ENCODE measurements at regions not wholly inside any gene's neighbourhood (a gene's known extent, or its start where the extent isn't known, plus 50 kb on each side); places are given as distances from the start of the nearest gene placed in this dataset.
"Not testable (repeated sequence)": the region's sequence is repeated elsewhere in the genome, so short reads cannot be mapped to it uniquely, and the experiment has no call there.

GRCh38 chr2:160550048-160550447 is 56.4 kb upstream of the RBMS1 start:
- no peak for DNase-seq

DNA sequence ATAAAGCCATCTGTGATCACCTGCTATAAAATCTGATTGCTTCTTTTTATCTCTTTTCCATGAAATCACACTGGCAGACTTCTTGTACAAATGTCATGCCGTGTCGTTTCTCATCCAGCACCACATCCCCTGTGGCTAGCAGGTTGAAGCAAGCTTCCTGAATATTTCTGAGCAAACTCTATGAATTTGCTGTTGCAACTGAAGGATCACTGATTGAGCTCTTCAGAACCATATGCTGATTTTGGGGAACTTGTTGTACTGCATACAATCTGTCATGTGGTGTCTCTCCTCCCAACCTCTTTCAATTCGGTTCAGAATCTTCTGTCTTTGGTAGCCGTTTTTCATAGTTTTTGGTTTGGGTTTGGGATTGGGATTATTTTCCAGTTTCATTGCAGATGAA is 57.7 kb upstream of the RBMS1 start:
- DNase-seq, result no peak

DNA sequence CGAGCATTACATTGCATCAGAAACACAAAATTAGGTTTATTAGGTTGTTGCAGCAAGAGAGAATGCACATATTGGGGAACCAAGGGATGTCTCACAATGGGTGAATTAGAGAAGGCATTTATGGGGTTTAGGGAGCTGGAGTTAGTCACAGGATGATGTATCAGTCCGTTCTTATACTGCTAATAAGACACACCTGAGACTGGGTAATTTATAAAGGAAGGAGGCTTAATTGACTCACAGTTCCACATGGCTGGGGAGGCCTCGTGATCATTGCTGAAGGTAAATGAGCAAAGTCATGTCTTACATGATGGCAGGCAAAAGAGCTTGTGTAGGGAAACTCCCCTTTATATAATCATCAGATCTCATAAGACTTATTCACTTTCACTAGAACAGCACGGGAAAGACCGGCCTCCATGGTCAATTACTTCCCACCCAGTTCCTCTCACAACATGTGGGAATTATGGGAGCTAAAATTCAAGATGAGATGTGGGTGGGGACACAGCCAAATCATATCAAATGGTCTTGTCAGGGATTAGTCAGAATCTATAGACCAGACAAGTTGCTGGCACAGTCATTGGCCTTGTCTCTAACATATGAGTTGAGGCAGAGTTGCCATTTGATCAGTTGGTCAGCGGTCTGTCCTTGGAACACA is 61.9 kb upstream of the RBMS1 start:
- no peak for DNase-seq

DNA sequence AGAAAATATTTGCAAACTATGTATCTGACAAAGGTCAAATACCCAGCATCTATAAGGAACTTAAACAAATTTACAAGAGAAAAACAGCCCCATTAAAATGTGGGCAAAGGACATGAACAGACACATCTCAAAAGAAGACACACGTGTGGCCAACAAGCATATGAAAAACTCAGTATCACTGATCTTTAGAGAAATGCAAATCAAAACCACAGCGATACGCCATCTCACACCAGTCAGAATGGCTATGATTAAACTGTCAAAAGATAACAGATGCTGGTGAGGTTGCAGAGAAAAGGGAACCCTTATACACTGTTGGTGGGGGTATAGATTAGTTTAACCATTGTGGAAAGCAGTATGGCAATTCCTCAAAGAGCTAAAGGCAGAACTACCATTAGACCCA is 64.3 kb upstream of the RBMS1 start:
- DNase-seq, result no peak

DNA sequence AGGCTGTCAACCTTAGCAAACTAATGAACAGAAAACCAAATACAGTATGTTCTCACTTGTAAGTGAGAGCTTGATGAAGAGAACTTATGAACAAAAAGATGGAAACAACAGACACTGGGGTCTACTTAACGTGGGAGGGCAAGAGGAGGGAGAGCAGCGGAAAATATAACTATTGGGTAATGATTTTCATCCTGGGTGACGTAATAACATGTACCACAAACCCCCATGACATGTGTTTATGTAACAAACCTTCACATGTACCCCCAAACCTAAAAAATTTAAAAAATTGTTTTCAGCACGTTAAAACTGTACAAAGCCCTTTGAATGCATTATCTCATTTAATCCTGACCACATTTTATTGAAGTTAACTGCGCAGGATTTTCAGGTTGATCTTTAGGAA is 64.9 kb upstream of the RBMS1 start:
- no peak for DNase-seq

DNA sequence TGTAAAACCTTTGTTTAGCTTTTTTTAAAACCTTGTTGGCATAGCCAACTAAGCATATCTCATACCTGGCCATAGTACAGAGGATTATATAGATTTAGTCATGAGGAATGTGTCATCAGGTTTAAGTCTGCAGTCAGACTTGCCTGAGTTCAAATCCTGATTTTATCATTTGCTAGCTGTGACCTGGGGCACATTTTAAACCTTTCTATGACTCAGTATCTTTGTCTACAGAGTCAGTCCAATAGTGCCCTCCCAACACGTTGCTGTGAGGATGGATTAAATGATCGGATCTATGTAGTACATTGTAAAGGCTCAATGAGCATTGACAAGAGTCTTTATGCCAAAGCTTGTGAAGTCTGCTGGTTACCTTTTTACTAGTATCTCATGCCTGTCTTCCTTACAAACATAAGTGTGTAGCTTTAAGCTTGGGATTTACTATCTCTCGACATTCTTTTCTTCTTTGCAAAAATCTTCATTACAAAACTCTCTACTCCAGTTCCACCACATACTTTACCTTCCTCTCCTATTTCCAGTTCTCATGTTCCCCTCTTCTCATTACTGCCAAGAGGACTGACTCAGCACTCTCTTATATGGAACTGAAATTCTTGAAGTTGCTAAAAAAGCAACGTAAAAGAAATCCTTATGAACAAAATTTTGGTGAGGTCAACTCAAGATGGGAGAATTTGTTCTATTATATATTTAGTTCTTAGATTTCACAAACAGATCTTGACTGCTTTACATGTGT is 68.1 kb upstream of the RBMS1 start:
- no peak for DNase-seq

DNA sequence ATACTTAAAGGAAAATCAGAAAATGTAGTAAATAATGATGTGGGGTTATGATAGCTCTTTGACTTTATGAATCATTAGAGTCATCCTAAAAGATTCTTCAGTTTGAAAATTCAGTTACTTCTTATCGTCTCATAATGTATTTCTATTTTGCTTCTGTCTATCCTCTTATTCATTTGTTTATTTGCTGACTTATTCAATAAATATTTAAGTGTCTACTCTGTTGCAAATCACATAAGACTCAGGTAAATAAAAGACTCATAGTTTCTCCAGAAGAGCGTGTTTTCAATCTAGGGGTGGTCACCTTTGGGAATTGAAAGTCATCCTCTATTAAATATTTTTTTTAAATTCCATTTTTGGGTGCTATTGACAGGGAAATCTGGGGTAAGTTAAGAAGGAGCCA is 69.1 kb upstream of the RBMS1 start:
- DNase-seq, result no peak

- DNase-seq, result no peak
Observed at GRCh38 chr2:160564591-160564990, 71.0 kb upstream of the RBMS1 start.

DNA sequence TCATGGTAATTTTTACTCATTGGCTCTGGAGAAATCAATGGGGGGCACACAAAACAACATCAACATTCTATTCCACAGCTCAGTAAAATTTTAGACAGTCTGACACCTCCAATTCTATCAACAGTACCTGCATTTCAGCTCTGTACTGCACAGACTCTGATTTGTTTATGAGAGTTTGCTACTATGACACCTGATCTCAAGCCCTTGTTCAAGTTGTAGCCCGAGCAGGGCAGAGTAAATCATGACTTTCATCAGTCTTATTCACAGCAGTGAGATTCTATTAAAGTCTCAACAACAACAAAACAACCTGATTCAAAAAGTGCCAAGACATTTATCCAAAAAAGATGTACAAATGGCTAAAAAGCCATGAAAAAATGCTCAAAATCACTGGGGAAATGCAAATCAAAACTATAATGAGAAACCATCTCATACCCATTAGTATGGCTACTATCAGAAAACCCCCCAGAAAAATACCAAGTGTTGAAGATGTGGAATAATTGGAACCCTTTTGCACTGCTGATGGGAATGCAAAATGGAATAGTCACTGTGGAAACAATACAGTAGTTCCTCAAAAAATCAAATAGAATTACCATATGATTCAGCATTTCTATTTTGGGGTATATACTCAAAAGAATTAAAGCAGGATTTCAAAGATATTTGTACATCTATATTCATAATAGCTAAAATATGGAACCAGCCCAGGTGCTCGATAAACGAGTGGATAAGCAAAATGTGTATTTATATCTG is 71.7 kb upstream of the RBMS1 start:
- no peak for DNase-seq

- DNase-seq, result no peak
Observed at GRCh38 chr2:160566717-160567116, 73.1 kb upstream of the RBMS1 start.

DNA sequence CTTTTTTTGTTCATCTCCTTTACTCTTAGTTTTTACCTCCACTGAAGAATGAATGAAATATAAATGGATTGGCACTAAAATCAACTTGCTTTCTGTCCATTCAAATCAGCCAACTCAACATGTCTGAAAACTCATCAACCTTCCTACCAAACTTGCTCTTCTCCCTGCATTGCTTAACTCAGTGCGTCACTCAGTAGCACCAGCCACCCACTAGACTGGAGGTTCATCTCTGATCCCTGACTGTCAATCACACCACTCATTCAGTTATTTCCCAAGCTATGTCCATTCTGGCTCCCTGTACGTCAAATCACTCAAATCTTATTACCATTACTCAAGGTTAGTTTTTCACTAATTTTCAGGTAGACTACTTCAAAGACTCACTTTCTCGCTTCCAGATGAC is 75.2 kb upstream of the RBMS1 start:
- DNase-seq, result no peak

DNA sequence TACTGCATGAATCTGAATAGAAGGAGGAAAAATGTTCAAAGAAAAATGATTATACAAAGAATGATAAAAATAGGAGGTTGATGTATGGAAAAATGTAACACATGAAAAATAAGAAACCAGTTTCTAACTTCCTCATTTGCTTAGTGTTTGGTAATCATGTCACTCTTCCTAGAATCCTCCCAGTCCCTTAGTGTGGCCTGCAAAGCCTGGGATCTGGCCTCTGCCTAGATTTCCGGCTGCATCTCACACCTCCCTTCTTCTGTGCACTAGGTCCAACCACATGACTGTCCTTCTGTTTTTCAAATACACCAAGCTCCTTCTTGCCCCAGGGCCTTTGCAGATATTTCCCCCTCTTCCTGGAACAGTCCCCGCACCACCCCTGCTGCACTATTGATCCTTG is 76.8 kb upstream of the RBMS1 start:
- DNase-seq, result no peak

DNA sequence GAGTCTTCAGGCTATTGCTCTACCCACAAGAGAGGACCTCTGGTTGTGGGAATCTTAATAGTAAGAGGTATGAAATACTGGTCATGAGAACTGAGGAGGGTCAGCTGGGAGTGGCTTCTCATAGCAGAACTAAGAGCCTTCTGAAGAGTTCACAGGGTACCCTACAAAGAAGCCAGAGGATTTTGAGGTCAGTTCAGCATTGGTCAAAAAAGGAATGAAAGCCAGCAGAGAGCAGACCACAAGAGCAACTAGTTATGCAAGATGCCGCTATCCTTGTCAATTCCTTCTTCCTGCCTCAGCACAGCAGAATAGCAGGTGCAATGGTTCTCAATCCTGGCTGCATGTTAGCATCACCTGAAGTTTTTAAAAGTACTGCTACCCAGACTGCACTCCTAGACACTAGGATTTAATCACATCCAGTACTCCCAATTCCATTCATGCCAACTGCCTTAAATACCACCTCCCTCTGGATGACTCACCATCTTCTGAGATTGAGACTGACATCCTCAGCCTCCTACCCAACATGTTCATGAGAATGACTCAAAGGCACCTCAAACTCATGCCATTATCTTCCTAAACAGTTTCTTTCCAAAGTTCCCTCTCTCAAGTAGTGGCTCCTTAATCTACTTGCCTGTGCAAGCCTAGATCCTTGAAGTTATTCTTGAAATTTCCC is 81.0 kb upstream of the RBMS1 start:
- DNase-seq, result no peak

DNA sequence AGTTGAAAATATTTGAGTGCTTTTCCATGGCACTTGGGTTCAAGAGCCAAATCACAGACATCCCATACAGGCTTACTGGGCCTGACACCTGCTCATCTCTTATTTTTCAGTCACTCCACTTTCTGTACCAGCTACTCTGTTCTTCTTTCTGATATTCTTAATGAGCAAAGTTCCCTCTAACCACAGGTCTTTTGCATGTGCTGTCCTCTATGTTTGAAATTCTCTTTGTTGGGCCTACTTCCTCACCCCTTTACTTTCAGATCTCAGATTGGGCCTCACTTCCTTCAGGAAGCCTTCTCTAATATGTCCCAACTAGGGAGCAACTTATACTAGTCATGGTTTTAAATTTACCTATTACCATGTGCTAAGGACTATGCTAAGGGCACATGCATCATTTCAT is 81.8 kb upstream of the RBMS1 start:
- no peak for DNase-seq

DNA sequence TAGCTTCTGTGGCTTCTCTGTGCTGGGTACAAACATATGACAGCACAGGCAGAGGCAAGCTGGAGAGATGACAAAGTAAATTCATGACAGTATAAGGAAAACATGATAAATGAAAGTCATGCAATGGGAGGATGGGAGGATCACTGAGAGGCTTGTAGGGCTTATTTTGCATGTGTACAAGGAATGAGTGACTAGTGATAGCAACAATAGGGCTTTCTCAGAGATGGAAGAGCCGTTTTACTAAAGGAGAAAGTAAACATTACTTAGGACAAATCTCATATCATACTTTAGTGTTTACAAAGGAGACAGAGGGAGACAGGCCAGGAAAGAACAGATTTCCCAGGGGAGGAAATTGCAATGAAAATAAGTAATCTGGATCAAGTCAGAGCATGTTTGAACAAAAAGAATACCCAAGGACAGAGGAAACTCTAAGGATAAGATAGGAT is 82.5 kb upstream of the RBMS1 start:
- DNase-seq, result no peak

DNA sequence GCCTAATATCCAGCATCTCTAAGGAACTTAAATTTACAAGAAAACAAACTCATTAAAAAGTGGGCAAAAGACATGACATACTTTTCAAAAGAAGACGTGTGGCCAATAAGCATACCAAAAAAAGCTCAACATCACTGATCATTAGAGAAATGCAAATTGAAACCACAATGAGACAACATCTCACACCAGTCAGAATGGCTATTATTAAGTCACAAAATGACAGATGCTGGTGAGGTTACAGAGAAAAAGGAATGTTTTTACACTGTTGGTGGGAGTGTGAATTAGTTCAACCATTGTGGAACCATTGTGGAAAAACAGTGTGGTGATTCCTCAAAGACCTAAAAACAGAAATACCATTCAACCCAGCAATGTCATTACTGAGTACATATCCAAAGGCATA is 83.5 kb upstream of the RBMS1 start:
- DNase-seq, result not testable (repeated sequence)

GRCh38 chr2:160581035-160581434 is 87.4 kb upstream of the RBMS1 start:
- DNase-seq, result no peak

DNA sequence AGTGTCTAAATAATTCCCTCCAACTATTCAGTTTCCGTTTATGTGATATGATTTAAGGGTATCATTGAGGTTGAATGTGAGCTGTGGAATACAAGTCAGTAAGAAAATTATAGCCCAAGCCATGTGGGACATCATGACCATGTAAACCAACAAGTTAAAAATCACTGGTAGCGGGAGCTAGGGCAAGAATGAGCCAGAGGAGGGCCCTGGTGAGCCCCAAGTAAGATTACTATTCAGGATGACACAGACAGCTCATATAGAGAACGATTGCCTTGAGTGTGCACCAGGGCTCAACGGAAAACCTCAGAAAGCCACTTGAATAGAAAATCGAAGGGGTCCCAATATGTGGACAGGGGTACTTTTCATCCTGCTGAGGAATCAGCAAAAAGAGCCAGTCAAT is 87.8 kb upstream of the RBMS1 start:
- DNase-seq, result no peak

DNA sequence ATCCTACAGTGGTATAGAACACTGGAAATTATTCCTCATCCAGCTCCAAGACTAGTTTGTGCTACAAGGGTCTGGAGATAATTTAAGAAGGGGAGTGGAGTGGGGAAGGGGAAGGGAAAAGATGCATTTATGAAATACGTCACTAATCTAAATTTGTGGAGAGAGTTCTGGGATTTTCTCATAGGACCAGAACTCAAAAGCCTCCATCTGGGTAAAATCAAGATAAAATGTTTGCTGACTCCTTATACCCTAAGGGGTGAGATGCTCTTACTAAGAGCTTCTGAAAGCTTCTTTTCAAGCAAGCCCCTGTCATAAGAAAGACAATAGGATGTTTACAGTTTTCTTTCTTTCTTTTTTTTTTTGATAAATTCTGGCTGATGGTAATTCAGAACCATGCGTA is 88.5 kb upstream of the RBMS1 start:
- no peak for DNase-seq

DNA sequence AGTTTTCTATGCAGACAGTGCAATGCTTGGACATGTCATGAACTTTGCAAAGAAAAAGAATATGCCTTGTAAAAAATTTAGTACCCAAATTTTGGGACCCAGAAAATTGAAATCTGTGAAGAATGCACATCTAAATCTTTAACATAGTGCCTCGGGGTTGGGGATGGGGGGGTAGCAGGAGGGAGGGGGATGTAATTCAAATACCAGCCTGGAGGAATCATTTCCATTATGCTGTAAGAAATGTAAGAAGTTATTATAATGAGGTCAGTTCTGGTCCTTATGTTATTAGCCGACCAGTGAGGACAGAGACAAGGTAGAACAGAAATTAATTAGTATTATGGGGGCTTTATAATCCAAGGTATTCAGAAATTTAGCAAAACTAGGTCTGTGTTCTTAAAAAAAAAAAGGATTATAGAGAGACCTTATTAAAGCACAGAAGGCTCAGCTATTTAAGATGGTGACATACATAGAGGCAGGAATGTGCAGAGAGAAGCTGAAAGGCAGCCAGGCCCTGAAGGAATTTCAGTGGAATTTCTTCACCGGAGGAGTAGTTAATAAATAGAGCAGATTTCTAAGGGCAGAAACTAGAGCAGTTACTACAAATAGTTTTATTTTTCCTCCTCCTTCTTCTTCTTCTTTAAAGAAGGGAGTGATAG is 89.0 kb upstream of the RBMS1 start:
- no peak for DNase-seq

DNA sequence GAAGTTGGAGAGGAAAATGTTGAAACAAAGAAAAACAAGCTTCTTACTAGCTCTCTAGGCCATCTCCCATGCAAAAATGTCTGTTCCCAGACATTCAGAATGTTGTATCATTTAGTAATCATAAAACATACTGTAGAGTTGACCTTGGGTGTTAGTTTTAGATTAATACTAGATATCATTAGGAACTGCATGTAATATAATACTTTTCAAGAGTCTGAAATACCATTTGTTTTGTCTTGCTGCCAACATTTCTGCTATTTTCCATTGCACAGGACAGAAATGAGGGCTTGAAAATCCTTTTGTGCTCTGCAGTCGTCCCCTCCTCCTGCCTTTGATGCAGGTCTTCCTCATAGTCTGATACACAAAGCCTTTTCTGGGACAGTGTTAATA is 89.5 kb upstream of the RBMS1 start:
- no peak for DNase-seq

Measured in hypothalamus (tissue), 51 donors.